ENCODE measurements at regions not wholly inside any gene's neighbourhood (a gene's known extent, or its start where the extent isn't known, plus 50 kb on each side); places are given as distances from the start of the nearest gene placed in this dataset.

- Histone ChIP-seq H3F3A (ENCODE audit: insufficient read depth, low read length) (no peaks in the 10 kb centered on the region), H3K36me3 (ENCODE audit: insufficient read depth, low read length) (no peaks in the 10 kb centered on the region), H4K20me1 (ENCODE audit: insufficient read depth, low read length) (no peaks in the 10 kb centered on the region), H3K4me1 (ENCODE audit: insufficient read depth, low read length, severe bottlenecking) (no peaks in the 10 kb centered on the region), H2AFZ (ENCODE audit: low read length) (no peak overlapping the region), H3K9me2 (ENCODE audit: low read depth, low read length) (no peaks in the 10 kb centered on the region), H3K27me3 (ENCODE audit: insufficient read depth, low read length) (no peaks in the 10 kb centered on the region), H3K4me3 (ENCODE audit: low read depth, low read length, poor library complexity, severe bottlenecking) (no peak overlapping the region), H3K4me2 (ENCODE audit: low read length) (no peak overlapping the region), H3K27ac (ENCODE audit: low read depth, low read length, poor library complexity, severe bottlenecking) (no peak overlapping the region), H3K79me2 (ENCODE audit: insufficient read depth, low read length) (no peaks in the 10 kb centered on the region), H3K9me3 (ENCODE audit: low read length) (peaks cover 10% of the 10 kb centered on the region; the same call in 1 of the 2 replicates), H3K9ac (ENCODE audit: low read length) (no peak overlapping the region)
- TF ChIP-seq EZH2 (IDR thresholded peaks at IDR 0.05; ENCODE audit: borderline replicate concordance, low read length) (no peak), CTCF (IDR thresholded peaks at IDR 0.05; ENCODE audit: low read length) (no peak)
Observed at GRCh38 chr5:40354171-40354570, 325.5 kb upstream of the PTGER4 start.

GRCh38 chr5:40353442-40353841 lies 326.3 kb upstream of the PTGER4 start:
- H2AFZ ChIP-seq (ENCODE audit: low read length), result no peak overlapping the region
- H3K36me3 ChIP-seq (ENCODE audit: insufficient read depth, low read length), result no peaks in the 10 kb centered on the region
- H3F3A ChIP-seq (ENCODE audit: insufficient read depth, low read length), result no peaks in the 10 kb centered on the region
- H3K79me2 ChIP-seq (ENCODE audit: insufficient read depth, low read length), result no peaks in the 10 kb centered on the region
- peaks cover 10% of the 10 kb centered on the region; the same call in 1 of the 2 replicates for H3K9me3 ChIP-seq (ENCODE audit: low read length)
- H3K4me1 ChIP-seq (ENCODE audit: insufficient read depth, low read length, severe bottlenecking), result no peaks in the 10 kb centered on the region
- H3K4me3 ChIP-seq (ENCODE audit: low read depth, low read length, poor library complexity, severe bottlenecking), result no peak overlapping the region
- TF ChIP-seq EZH2 (IDR thresholded peaks at IDR 0.05; ENCODE audit: borderline replicate concordance, low read length), result no peak
- no peak for TF ChIP-seq CTCF (IDR thresholded peaks at IDR 0.05; ENCODE audit: low read length)
- H3K9ac ChIP-seq (ENCODE audit: low read length), result no peak overlapping the region
- H3K27me3 ChIP-seq (ENCODE audit: insufficient read depth, low read length), result no peaks in the 10 kb centered on the region
- H3K9me2 ChIP-seq (ENCODE audit: low read depth, low read length), result no peaks in the 10 kb centered on the region
- no peak overlapping the region for H3K4me2 ChIP-seq (ENCODE audit: low read length)
- no peaks in the 10 kb centered on the region for H4K20me1 ChIP-seq (ENCODE audit: insufficient read depth, low read length)
- H3K27ac ChIP-seq (ENCODE audit: low read depth, low read length, poor library complexity, severe bottlenecking), result no peak overlapping the region

- Histone ChIP-seq H3K4me3 (ENCODE audit: low read depth, low read length, poor library complexity, severe bottlenecking) (no peak overlapping the region), H2AFZ (ENCODE audit: low read length) (0 out of 2 replicates have a peak overlapping the region, but pooled peaks have one; percentile 61), H3K9me3 (ENCODE audit: low read length) (peaks cover 10% of the 10 kb centered on the region; the same call in 1 of the 2 replicates), H3K9me2 (ENCODE audit: low read depth, low read length) (no peaks in the 10 kb centered on the region), H3F3A (ENCODE audit: insufficient read depth, low read length) (no peaks in the 10 kb centered on the region; the same call in 1 of the 2 replicates), H3K4me2 (ENCODE audit: low read length) (no peak overlapping the region), H3K36me3 (ENCODE audit: insufficient read depth, low read length) (no peaks in the 10 kb centered on the region), H3K27ac (ENCODE audit: low read depth, low read length, poor library complexity, severe bottlenecking) (no peak overlapping the region), H4K20me1 (ENCODE audit: insufficient read depth, low read length) (no peaks in the 10 kb centered on the region), H3K4me1 (ENCODE audit: insufficient read depth, low read length, severe bottlenecking) (no peaks in the 10 kb centered on the region), H3K27me3 (ENCODE audit: insufficient read depth, low read length) (no peaks in the 10 kb centered on the region), H3K9ac (ENCODE audit: low read length) (no peak overlapping the region), H3K79me2 (ENCODE audit: insufficient read depth, low read length) (no peaks in the 10 kb centered on the region)
- TF ChIP-seq CTCF (IDR thresholded peaks at IDR 0.05; ENCODE audit: low read length), result no peak
- no peak for TF ChIP-seq EZH2 (IDR thresholded peaks at IDR 0.05; ENCODE audit: borderline replicate concordance, low read length)
Observed at GRCh38 chr5:40347981-40348725, 331.6 kb upstream of the PTGER4 start.
